NCI-H1092 (cell line): ENCODE measurements at regions not wholly inside any gene's neighbourhood (a gene's known extent, or its start where the extent isn't known, plus 50 kb on each side); places are given as distances from the start of the nearest gene placed in this dataset.

Source experiments
- DNase-seq: peaks from one replicate; lab custom pipeline; 2025; lab: John Stamatoyannopoulos, UW

DNA sequence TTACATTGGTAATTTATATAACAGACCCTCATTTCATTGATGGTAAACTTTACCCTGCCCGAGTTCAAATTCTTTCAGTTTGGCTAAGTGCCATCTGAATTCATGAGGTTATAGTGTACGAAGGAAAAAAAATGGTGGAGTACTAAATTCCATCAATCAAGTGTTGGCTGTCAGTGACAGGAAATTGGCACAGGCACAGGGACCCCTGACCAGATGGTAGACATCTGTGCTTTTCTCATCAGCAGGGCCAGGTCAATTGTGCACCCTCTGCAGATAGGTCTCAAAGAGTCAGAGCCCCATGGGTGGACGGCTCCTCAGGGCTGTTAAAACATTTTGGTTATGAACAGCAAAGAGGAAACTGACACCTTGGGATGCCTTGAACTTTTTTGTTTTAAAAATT, 439.2 kb downstream of the SETBP1 start:
- DNase-seq: no peak

DNA sequence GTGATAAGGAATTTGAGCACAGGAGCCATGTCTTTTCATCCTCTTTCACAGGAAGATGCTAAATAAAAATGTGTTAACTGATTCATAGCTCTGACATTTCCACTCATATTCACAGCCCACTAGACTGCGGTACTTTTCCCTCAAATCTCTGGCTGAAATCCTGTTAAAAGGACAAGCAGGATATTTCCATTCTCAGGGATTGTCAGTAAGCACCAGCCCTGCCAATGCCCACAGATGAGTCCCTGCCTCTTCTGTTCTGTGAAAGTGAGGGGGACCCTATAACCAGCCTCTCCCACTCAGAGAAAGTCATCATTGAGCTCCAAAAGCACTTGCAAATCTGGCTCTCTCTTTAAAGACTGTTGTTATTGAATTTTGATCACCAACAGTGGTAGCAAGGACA, 440.5 kb downstream of the SETBP1 start:
- no peak for DNase-seq

DNA sequence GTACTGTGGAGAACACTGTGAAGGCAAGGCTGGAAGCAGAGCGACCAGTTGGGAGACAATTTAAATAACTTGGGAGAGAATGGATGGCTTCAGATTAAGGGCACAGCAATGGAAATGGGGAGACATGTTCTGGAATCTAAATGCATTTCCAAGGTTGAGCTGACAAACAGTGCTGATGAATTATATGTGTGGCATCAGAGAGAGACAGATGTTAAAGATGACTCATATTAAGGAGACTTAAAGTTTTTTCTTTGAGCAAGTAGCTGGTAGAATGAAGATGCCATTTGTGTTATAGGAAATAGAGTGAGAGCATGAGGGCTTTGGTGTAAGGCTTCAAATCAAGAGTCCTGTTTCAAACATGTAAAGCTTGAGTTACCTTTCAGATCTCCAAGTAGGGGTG, 441.8 kb downstream of the SETBP1 start:
- DNase-seq: no peak

DNA sequence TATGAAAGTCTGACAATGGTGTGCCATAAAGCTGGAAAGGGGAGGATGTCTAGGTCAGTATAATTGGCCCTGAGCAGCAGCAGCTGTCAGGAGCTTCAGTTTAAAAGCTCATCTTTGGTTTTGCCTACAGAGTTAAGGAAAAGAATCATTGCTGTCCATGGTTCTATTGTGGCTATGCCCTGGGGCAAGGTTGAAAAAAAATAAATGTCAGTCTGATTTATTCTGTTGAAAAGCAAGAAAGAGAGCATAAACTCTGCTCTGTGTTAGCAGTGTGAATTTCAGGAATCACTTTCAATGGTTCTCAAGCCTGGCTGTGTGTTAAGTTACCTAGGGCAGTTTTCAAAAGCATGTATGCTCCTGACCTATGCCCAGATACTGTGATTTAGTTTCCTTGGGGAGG, 446.7 kb downstream of the SETBP1 start:
- no peak for DNase-seq

DNA sequence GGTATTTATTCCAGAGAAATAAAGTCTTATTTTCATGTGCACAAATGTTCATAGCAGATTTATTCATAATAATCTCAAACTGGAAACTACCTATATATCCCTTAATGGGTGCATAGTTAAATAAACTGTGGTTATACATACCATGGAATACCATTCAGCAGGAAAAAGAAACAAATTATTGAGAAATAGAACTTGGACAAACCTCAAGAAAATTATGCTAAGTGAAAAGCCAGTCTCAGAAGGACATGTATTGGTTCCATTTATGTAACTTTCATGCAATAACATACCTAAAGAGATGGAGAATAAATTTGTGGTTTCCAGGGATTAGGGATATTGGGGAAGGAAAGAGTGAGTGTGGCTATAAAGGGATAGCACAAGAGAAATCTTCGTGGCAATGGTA, 452.6 kb downstream of the SETBP1 start:
- DNase-seq: no peak

GRCh38 chr18:45136381-45137086, 455.8 kb downstream of the SETBP1 start:
- DNase-seq: no peak

- DNase-seq: no peak
Observed at GRCh38 chr18:45137087-45137419, 456.4 kb downstream of the SETBP1 start.

GRCh38 chr18:45139478-45139877, 458.8 kb downstream of the SETBP1 start:
- DNase-seq: no peak

DNA sequence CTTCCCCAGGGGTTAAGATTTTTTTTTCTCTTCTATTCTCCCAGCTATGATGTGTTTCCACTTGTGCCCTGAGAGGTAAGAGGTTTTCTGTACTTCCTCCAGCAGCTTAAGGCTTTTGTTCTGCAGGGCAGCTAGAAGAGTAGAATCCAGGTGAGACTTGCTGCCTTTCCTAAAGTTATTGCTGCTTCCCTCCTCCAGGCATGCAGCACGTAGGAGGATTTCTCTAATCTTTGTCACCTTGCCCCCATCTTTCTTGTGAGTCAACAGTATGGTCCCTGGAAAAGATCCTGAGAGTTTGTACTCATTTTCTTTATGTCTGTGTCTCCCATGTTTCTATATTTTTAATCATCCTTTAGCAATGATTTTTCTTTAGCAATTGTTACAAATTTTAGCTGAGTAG, 462.2 kb downstream of the SETBP1 start:
- no peak for DNase-seq

DNA sequence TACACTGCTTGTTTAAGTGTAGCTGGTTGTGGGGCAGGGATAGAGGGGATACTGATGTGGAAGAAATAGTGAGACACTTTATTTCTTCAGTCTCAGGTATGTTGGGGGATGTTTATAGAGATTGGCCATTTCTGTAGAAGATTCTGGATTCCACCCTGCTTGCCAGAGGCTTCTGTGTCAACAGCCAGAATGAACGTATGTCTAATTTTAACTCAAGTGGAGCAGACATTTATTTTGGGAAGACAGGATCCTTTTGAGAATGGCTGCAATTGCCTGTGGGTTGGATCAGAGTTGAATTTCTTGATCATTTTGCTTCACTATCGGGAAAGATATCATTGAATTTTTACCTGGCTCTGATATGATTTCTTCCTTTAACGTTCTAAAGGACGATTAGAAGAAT, 465.6 kb upstream of the SLC14A2 start:
- no peak for DNase-seq

- DNase-seq: no peak
Observed at GRCh38 chr18:45151645-45152044, 463.6 kb upstream of the SLC14A2 start.

DNA sequence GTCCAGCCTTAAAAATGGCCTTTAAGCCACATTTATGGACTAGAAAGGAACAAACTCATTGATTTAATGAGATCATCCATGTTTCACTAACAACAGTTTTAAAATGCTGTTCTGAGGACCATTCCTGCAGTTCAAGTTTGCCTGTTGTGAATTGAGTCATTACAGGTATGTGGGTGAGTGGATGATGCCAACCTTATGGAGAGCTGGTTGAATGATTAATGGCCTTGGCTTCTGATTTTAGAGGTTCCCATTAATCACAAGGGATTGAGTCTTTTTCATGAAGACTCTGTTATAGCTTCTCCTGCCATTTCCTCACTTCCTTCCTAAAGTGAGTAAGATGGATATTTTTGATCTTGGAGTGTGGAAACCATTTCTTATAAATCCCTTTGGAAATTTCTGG, 459.8 kb upstream of the SLC14A2 start:
- no peak for DNase-seq

DNA sequence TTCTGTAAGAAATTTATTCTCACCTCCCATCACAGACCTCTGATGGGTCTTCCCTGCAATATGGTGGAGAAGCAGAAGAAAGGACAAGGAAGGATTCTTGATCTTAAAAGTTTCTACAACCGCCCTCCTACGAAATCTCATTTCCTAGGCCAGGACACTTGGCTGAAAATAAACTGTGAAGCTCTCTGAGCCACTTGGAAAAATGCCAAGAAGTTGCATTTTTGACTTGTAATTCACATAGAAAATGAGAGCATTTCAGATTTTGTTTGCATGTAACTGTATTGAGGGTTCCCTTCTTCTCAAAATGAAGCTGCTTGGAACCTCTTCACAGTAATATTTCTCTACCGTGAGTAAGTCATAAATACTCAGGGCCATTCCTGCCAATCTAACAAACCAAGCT, 458.3 kb upstream of the SLC14A2 start:
- no peak for DNase-seq

GRCh38 chr18:45157576-45157975, 457.7 kb upstream of the SLC14A2 start:
- no peak for DNase-seq

DNA sequence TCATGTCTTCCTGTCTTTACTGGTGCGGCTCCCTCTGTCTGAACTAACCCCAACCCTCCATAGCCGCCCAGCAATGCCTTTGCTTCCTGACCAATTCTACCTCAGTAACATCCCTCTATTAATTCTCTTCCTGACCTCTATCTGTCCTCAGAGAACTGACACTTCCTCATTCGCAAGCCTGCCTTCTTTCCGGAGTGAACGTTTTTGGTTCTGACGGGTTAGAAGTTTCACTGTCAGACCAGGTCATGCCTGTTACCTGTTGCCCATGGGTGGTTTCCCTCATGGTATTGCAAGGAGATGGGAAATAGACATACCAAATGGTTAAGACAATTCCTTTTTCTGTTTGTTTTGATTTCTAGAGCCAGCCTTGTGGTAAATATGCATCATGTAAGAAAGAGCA, 453.4 kb upstream of the SLC14A2 start:
- no peak for DNase-seq

DNA sequence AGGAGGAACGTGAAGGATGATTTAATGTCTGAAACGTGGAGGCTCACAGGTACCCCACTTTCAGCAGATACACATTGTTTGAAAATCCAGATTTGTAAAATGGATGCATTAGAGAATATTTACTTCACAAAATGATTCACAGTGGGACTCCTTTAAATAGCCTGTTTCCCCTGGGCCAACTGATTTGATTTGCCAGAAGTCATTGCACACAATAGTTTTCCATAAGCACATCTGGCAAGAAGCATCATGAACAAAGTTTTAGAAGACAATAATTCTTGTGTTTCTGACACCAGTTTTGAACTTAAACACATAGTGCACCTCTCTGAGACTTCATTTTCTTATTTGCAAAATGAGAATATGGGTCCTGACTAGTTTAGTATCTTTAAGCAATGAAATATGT, 451.4 kb upstream of the SLC14A2 start:
- no peak for DNase-seq

GRCh38 chr18:45164551-45164950, 450.7 kb upstream of the SLC14A2 start:
- DNase-seq: no peak

- DNase-seq: no peak
Observed at GRCh38 chr18:45165176-45165713, 450.0 kb upstream of the SLC14A2 start.

GRCh38 chr18:45165871-45166270, 449.4 kb upstream of the SLC14A2 start:
- DNase-seq: no peak

GRCh38 chr18:45166341-45166835, 448.9 kb upstream of the SLC14A2 start:
- no peak for DNase-seq

DNA sequence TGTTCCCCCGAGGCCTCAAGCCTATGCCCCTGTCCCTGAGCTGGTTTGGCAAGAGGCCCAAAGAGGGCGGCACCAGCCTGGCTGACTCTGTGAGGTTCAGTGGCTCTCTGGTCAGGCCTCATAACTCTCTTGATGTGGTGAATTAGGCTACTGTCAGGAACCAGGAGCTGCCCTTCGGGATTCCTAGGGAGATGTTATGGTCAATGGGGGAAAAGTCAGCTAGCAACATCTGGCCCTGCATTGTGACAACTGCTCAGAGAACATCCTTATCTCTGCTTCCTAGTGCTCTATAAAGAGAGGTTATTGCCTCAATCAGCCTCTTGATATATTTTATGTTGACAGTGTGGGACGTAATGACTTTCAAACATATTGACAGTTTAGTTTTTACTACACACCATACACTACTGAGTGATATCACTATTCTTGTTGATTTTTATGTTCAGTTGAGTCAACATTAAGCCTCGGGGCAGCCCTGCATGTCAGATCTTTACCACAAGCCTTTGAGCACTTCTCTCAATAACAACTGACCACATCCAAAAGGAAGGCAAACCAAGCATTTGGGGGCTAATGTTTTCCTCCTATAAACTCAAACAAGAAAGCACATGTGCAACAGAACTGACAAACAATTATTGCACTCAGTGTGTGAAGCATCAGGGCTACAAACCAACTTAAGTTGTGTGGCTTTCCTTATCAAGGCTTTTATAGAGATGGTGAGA, 448.3 kb upstream of the SLC14A2 start:
- no peak for DNase-seq

DNA sequence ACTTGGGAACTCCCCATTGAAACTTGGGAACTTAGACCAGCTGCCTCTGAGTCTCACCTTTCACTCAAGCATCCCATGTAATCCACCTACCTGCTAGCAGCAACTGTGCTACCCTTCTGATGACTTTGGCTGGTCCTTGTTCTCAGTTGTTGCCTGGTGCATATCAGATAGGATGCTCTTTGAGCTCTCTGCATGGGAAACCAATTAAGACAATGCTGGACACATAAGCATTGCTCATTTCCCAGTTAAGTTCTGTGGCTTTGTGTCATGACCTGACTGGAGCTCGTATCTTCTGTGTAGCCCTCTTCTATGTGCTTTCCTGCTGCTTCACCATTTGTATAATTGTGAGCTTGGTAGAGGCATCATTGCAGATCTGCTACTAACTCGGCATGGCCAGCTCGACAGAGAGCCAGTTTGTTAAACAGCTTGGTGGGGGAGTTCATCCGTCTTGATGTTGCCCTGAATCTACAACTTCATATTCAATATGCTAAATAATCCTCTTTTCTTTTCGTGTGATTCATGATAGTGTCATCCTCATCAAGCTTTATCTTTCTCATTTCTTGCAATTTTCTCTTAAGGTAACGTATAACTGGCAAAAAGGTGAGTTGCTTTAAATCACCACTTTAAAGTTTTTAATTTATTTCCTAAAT, 447.5 kb upstream of the SLC14A2 start:
- DNase-seq: no peak
